ENCODE measurements at regions not wholly inside any gene's neighbourhood (a gene's known extent, or its start where the extent isn't known, plus 50 kb on each side); places are given as distances from the start of the nearest gene placed in this dataset.

DNA sequence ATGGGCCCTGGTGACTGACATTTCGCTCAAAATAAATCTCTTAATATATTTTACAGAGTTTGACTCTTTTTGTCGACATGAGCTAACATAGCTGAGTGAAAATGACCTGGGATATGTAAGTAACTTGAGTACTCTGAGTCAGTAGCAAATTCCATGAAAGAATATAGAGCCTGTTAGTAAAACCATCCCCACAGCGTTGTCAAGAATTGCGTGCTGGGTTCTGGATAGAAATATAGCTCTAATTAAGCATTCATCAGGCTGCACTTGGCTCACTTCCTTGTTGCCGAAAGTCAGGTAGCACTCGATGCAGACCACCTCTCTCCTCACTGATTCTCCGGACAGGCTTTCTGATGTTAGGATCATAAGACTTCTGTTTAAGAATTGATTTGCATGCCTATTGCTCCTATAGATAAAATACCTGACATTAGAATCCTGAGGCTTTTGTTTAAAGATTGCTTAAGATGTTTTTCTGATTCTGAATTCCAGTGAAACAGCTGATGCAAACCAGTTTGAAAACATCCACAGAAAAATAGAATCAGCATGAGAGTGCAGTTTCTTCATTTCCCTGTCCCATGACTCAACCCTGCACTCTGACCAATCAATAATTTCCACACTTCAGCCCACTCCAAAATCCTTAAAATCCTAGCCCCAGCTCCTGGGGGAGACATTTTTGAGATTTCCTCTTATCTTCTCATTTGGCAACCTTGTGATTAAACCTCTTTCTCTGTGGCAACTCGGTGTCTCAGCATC is 310.6 kb downstream of the DIRAS2 start:
- TF ChIP-seq POLR2A (IDR thresholded peaks at IDR 0.05; ENCODE audit: control extremely low read depth in 1 of 2, low read depth in 2 of 2, low read length in 2 of 2) (no peak), EP300 (IDR thresholded peaks at IDR 0.05; ENCODE audit: borderline replicate concordance in 1 of 2, low read depth in 2 of 2, low read length in 2 of 2) (no peak), BACH1 (IDR thresholded peaks at IDR 0.05; ENCODE audit: low read length) (no peak), CEBPB (IDR thresholded peaks at IDR 0.05; ENCODE audit: low read depth, low read length) (no peak)
- TF ChIP-seq, protein P1, sequence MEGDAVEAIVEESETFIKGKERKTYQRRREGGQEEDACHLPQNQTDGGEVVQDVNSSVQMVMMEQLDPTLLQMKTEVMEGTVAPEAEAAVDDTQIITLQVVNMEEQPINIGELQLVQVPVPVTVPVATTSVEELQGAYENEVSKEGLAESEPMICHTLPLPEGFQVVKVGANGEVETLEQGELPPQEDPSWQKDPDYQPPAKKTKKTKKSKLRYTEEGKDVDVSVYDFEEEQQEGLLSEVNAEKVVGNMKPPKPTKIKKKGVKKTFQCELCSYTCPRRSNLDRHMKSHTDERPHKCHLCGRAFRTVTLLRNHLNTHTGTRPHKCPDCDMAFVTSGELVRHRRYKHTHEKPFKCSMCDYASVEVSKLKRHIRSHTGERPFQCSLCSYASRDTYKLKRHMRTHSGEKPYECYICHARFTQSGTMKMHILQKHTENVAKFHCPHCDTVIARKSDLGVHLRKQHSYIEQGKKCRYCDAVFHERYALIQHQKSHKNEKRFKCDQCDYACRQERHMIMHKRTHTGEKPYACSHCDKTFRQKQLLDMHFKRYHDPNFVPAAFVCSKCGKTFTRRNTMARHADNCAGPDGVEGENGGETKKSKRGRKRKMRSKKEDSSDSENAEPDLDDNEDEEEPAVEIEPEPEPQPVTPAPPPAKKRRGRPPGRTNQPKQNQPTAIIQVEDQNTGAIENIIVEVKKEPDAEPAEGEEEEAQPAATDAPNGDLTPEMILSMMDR (IDR thresholded peaks at IDR 0.05; ENCODE audit: control extremely low read depth in 1 of 3, insufficient read depth in 1 of 3, low read depth in 1 of 3, low read length in 3 of 3): no peak
- TF ChIP-seq, protein P2, sequence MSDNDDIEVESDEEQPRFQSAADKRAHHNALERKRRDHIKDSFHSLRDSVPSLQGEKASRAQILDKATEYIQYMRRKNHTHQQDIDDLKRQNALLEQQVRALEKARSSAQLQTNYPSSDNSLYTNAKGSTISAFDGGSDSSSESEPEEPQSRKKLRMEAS (IDR thresholded peaks at IDR 0.05): no peak
- TF ChIP-seq, protein P3, sequence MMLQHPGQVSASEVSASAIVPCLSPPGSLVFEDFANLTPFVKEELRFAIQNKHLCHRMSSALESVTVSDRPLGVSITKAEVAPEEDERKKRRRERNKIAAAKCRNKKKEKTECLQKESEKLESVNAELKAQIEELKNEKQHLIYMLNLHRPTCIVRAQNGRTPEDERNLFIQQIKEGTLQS (IDR thresholded peaks at IDR 0.05; ENCODE audit: insufficient read depth, low read depth, low read length): no peak

All from H1 (cell line).